A549 (cell line): ENCODE measurements at regions not wholly inside any gene's neighbourhood (a gene's known extent, or its start where the extent isn't known, plus 50 kb on each side); places are given as distances from the start of the nearest gene placed in this dataset.

ENCODE experiments used
- ATOH8 ChIP-seq: fragments of 250-450 bp; sonication (Bioruptor Pico); IDR thresholded peaks from 2 replicates; pipeline ENCODE4 v1.5.0; 2020; ENCODE audit warnings: low read depth, mild to moderate bottlenecking, moderate library complexity
- KDM1A ChIP-seq: fragments of 200-600 bp; sonication (generic); IDR thresholded peaks from 2 replicates; pipeline ENCODE4 v1.6.1; 2016; ENCODE audit warnings: low read depth, mild to moderate bottlenecking
- MAX ChIP-seq: IDR thresholded peaks from 2 replicates; pipeline ENCODE4 v1.6.1; 2012
- POLR2A ChIP-seq: IDR thresholded peaks from 2 replicates; pipeline ENCODE4 v1.6.1; 2012; ENCODE audit warnings: mild to moderate bottlenecking, low read length
- RAD21 ChIP-seq, 2 experiments: fragments of >200 bp in 1 of 2; sonication (Bioruptor Twin) in 1 of 2; formaldehyde crosslinking in 1 of 2; IDR thresholded peaks in 1 of 2; conservative IDR thresholded peaks in 1 of 2; 2 replicates in 1 of 2; 3 replicates in 1 of 2; pipeline ENCODE4 v1.6.1; 2012 to 2018; ENCODE audit warnings: inconsistent platforms in 1 of 2

GRCh38 chr14:100429537-100429936 is 106.4 kb downstream of the SLC25A47 start:
- TF ChIP-seq KDM1A (no peak), POLR2A (no peak), MAX (no peak), ATOH8 (CRISPR knock-in tag) (no peak), RAD21 (conservative IDR thresholded peaks at IDR 0.05 in 1 of 2, IDR thresholded peaks at IDR 0.05 in 1 of 2) (no peak)
